Inflammatory macrophage treated with lipopolysaccharide for 1 hour (primary cell): ENCODE measurements at regions not wholly inside any gene's neighbourhood (a gene's known extent, or its start where the extent isn't known, plus 50 kb on each side); places are given as distances from the start of the nearest gene placed in this dataset.

Source experiments
- DNase-seq, 2 donors: peaks; one replicate each; pipeline ENCODE4 v3.0.0-alpha.2; 2020 to 2022

- DNase-seq = no peak
Observed at GRCh38 chr4:181193131-181193930, 1049.9 kb upstream of the TENM3 start.

GRCh38 chr4:181194096-181194495 is 1049.1 kb upstream of the TENM3 start:
- no peak for DNase-seq

DNA sequence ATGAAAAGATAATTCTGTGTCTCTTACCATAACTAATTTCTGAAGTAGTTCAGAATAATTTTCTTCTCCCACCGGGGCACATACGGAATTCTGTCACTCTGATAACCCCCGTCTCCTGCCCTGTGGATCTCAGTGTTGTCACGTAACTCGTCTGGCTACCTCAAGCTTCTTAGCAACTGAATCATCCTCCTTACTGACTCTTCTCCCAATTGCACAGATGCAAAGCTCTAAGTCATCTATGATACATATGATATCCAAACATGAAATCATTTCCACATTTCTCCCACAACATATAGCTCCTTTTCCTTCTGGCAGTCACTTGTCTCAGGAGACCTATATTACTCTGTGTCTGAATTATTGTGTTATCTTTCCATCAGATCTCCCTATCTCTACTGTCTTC is 1043.1 kb upstream of the TENM3 start:
- DNase-seq = no peak

GRCh38 chr4:181202240-181202639 is 1041.0 kb upstream of the TENM3 start:
- no peak for DNase-seq

- DNase-seq = no peak
Observed at GRCh38 chr4:181204109-181204508, 1039.1 kb upstream of the TENM3 start.

GRCh38 chr4:181213551-181213950 is 1029.7 kb upstream of the TENM3 start:
- no peak for DNase-seq

DNA sequence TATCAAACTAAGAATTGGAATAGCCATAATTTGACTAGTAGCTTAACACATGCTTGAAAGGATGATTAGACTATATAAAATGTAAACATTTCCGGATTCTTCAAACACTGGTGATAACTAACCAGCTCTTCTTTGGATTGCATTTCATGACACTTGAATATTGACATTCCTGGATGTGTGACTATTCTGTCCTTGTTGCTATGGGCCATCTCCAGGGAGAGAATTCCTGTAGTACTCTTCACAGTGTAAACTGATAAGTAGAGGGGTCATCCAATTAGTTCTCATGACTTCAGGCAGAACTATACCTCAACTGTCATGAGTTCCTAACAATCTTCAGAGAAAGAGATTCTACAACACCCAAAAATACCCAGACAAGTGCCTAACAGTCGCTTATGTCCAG is 1026.7 kb upstream of the TENM3 start:
- DNase-seq = no peak

GRCh38 chr4:181219783-181220416 is 1023.3 kb upstream of the TENM3 start:
- no peak for DNase-seq

- DNase-seq = no peak
Observed at GRCh38 chr4:181224852-181225251, 1018.4 kb upstream of the TENM3 start.

DNA sequence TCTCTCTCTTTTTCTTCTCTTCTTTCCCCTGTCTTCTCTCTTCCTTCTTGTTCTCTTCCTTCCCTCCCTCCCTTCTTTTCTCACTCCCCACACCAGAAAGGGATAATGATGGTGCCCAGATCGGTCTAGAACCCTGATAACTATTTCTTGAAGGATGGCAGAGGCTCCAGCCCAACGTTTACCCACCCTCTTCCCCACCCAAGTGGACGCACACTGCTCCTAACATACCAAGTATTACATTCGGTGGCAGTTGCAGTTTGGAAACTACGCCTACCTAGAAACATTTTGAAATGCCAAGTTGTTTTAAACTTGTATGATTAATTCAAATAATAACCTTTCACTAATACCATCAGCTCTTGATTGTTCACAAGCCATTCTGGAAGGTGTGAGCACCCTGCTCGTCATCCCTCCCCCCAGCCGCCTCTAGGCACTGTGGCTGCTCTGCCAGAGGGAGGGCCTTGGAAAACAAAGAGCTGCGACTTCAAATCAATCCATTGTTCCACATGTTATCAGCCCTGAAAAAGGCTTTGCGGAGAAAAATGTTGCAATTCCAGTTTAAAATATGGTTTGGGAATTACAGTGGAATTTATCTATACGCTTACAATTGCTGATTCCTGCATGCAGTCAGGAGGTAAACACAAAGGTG is 1017.5 kb upstream of the TENM3 start:
- no peak for DNase-seq

- no peak for DNase-seq
Observed at GRCh38 chr4:181234951-181235680, 1008.1 kb upstream of the TENM3 start.

DNA sequence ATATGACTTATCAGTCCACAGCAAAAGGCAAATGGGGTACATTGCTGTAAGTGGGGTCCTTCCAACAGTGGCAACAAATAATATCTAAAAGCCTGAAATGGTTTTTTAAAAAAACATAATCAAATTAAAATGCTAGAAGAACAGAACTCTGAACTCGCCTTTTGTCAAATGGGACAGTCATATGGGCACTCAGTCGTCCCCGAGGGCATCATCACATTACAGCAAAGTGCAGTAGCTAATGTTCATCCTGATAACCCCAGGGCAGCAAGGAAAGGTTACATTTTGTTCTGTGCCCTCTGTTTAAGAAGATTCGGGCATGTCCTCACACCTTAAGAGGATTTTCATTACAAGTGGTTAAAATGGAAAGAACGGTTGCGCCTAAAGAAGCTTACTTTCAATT is 997.9 kb upstream of the TENM3 start:
- DNase-seq = no peak

DNA sequence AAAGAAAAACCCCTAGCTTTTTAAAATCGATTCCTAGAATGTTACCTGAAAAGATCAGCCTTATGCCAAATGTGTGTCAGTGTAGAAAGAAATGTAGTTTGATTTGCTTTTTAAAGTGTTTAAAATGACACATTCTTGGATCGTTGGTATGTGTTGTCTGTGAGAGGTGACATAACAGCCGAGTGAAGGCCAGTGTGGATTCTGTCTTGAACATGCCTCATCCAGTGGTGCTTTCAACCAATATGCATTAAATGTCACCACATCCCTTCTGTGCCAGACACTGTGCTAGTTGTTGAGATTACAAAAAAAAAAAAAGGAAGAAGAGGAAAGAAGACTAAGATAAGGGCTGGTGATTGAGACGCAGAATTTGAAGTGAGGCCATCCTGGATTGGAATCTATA is 994.2 kb upstream of the TENM3 start:
- no peak for DNase-seq

- no peak for DNase-seq
Observed at GRCh38 chr4:181254771-181255170, 988.4 kb upstream of the TENM3 start.

- no peak for DNase-seq
Observed at GRCh38 chr4:181258569-181258968, 984.6 kb upstream of the TENM3 start.

GRCh38 chr4:181259081-181259709 is 984.0 kb upstream of the TENM3 start:
- DNase-seq = no peak

- no peak for DNase-seq
Observed at GRCh38 chr4:181261279-181261678, 981.9 kb upstream of the TENM3 start.

DNA sequence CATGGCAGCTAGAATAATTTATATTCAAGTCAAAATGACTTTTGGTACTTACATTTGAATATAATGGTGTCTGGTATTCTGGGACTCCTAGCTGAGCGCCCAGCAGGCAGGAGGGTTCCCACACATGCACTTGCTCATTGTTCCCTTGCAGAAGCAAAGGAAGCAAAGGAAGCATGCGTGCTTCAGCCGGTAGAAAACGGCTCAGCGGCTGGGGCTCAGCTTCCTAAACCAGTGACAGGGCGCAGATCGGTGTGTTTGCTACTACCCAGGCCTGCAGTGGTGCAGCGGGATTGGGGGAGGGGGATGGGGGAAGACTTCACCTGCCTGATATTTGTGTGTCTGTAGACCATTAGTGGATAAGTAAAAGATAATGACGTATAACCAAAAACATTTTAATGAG is 978.3 kb upstream of the TENM3 start:
- DNase-seq = no peak

DNA sequence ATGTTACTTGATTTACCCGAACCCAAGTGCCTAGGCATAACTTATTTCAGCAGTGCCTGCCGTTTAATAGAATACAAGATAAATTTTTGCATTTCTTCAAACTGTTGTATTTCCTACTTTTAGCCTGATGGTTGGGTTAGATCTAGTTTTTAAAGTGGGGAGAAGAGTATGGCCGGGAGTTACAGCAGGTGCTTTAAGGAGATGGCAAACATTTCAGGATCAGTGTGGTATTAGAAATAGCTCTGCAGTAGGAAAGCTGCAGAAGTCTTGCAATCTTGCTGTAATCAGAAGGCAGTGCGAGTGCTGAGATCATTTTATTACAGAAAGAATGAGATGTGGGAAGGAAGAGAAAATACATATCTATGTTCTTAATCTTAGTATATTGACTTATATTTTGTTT is 977.8 kb upstream of the TENM3 start:
- DNase-seq = no peak

GRCh38 chr4:181271116-181271640 is 972.0 kb upstream of the TENM3 start:
- DNase-seq = no peak

DNA sequence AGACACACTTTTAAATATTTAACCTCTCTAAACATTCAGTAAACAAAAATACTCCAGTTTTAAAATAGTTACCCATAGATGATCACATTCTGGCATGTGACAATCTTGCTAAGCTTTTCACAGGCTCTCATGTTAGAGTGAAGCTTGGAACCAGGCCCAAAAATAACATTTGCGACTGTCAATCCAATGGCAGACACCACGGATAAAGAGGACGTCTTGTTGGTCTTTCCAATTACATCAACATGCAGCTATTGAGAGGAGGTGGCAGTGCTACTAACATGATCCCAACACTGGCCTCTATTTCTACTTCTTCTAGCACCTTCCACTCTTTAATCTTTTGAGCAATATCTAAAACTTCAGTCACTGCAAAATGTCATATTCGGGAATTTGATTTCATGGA is 970.8 kb upstream of the TENM3 start:
- DNase-seq = no peak

DNA sequence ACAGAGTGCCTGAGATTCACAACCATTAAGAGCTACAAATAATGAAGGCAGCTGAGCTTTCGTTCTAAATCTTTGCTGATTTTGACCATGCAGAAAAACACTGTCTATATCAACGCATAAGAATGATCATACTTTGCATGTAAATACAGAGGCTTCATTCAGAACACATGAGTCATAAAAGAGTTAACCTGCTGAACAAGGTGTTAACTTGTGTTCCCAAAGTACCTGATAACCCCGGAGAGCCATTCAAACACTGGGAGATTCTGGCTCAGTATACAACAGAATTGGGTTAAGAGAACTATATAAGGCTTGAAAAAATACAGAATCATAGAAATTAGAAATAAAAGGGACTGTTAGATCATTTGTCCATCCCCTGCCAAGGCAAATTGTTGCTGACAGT is 964.3 kb upstream of the TENM3 start:
- no peak for DNase-seq

- no peak for DNase-seq
Observed at GRCh38 chr4:181281451-181281850, 961.8 kb upstream of the TENM3 start.
